NK-92 treated with Interleukin-12 subunit alpha and Interleukin-12 subunit beta, amount 100 ng/mL, for 24 hours (cell line): ENCODE measurements at regions not wholly inside any gene's neighbourhood (a gene's known extent, or its start where the extent isn't known, plus 50 kb on each side); places are given as distances from the start of the nearest gene placed in this dataset.

Experiments used
- DNase-seq: peaks from one replicate; lab custom pipeline; 2025; lab: John Stamatoyannopoulos, UW

GRCh38 chr2:17303521-17303920, 214.7 kb downstream of the RAD51AP2 start:
- DNase-seq: no peak

- DNase-seq: peak; percentile 5
Observed at GRCh38 chr2:17303054-17303453, 215.2 kb downstream of the RAD51AP2 start.

GRCh38 chr2:17302281-17302680, 216.0 kb downstream of the RAD51AP2 start:
- no peak for DNase-seq

GRCh38 chr2:17301437-17301836, 216.8 kb downstream of the RAD51AP2 start:
- no peak for DNase-seq

GRCh38 chr2:17299891-17300540, 218.2 kb downstream of the RAD51AP2 start:
- no peak for DNase-seq

GRCh38 chr2:17298453-17298852, 219.8 kb downstream of the RAD51AP2 start:
- DNase-seq: no peak

- no peak for DNase-seq
Observed at GRCh38 chr2:17296686-17297085, 221.6 kb downstream of the RAD51AP2 start.

- no peak for DNase-seq
Observed at GRCh38 chr2:17289669-17290068, 228.6 kb downstream of the RAD51AP2 start.

- DNase-seq: no peak
Observed at GRCh38 chr2:17287183-17287582, 231.1 kb downstream of the RAD51AP2 start.

- DNase-seq: no peak
Observed at GRCh38 chr2:17282826-17283225, 235.4 kb downstream of the RAD51AP2 start.

- DNase-seq: no peak
Observed at GRCh38 chr2:17282245-17282644, 236.0 kb downstream of the RAD51AP2 start.

- no peak for DNase-seq
Observed at GRCh38 chr2:17276220-17276619, 242.0 kb downstream of the RAD51AP2 start.

- DNase-seq: no peak
Observed at GRCh38 chr2:17272652-17273525, 245.4 kb downstream of the RAD51AP2 start.

- no peak for DNase-seq
Observed at GRCh38 chr2:17272170-17272569, 246.1 kb downstream of the RAD51AP2 start.

- no peak for DNase-seq
Observed at GRCh38 chr2:17271416-17271815, 246.8 kb downstream of the RAD51AP2 start.

- DNase-seq: no peak
Observed at GRCh38 chr2:17270894-17271293, 247.3 kb downstream of the RAD51AP2 start.

- no peak for DNase-seq
Observed at GRCh38 chr2:17263570-17263968, 254.7 kb downstream of the RAD51AP2 start.

GRCh38 chr2:17262854-17263569, 255.2 kb downstream of the RAD51AP2 start:
- no peak for DNase-seq

- DNase-seq: no peak
Observed at GRCh38 chr2:17259613-17260012, 258.6 kb downstream of the RAD51AP2 start.

GRCh38 chr2:17258861-17259260, 259.4 kb downstream of the RAD51AP2 start:
- no peak for DNase-seq

- DNase-seq: no peak
Observed at GRCh38 chr2:17257189-17257909, 260.9 kb downstream of the RAD51AP2 start.

- no peak for DNase-seq
Observed at GRCh38 chr2:17255071-17255470, 263.2 kb downstream of the RAD51AP2 start.
